ENCODE measurements at regions not wholly inside any gene's neighbourhood (a gene's known extent, or its start where the extent isn't known, plus 50 kb on each side); places are given as distances from the start of the nearest gene placed in this dataset.
A peak's percentile ranks its signal among the peaks of the same experiment; 100 is the strongest.

- intact Hi-C loops (cut with micrococcal nuclease), result loop anchor here (10.0 kb wide), 1 partner anchor 101 kb away; the partner anchor contains the start of gene TGFBR2
- no peak overlapping the region for H3K4me3 Mint-ChIP-seq
- no peak for TF ChIP-seq CTCF (IDR thresholded peaks at IDR 0.05)
Measured at GRCh38 chr3:30503446-30503845, 103.0 kb upstream of the TGFBR2 start.

DNA sequence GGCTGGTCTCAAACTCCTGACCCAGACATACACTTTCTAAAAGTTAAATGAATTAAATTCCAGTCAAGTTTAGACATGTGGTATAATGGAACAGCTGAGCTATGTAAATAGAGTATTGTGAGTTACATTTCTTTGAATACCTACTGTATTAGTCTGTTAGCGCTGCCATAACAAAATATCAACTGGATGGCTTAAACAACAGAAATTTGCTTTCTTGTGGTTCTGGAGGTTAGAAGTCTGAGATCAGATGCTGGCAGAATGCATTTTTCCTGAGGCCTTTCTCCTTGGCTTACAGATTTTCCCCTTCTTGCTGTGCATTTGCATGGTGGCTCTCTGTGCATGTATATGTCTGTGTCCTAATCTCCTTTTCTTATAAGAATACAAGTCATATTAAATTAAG lies 101.5 kb upstream of the TGFBR2 start:
- Mint-ChIP-seq H3K36me3 (ENCODE audit: low read depth) (no peaks in the 10 kb centered on the region), H3K9me3 (no peaks in the 10 kb centered on the region), H3K4me3 (no peak overlapping the region), H3K4me1 (ENCODE audit: low read depth) (peaks cover 30% of the 10 kb centered on the region), H3K27ac (no peak overlapping the region), H3K27me3 (no peaks in the 10 kb centered on the region)
- TF ChIP-seq CTCF (IDR thresholded peaks at IDR 0.05), result no peak
- ChIA-PET CTCF (interaction anchor here (0.8 kb wide), 1 partner anchor 11 kb away, joined by 3 read pairs; no protein-coding TSS in a partner anchor), POLR2A (interaction anchor here (1.1 kb wide), 1 partner anchor 16 kb away, joined by 4 read pairs; no protein-coding TSS in a partner anchor)
- no peak for DNase-seq
- no peak for ATAC-seq
- intact Hi-C loops (cut with micrococcal nuclease), result loop anchor here (10.0 kb wide), 1 partner anchor 100 kb away; the partner anchor contains the start of gene TGFBR2

More at GRCh38 chr3:30503446-30503845, 103.0 kb upstream of the TGFBR2 start:
- Mint-ChIP-seq H3K27me3 (no peaks in the 10 kb centered on the region), H3K4me1 (ENCODE audit: low read depth) (peaks cover 34% of the 10 kb centered on the region), H3K9me3 (no peaks in the 10 kb centered on the region), H3K36me3 (ENCODE audit: low read depth) (no peaks in the 10 kb centered on the region), H3K27ac (peak overlapping the region; percentile 16)
- ATAC-seq, result no peak
- POLR2A ChIA-PET, result interaction anchor here (0.7 kb wide), 1 partner anchor 305 kb away, joined by 3 read pairs; no protein-coding TSS in a partner anchor
- DNase-seq, result no peak
- CTCF ChIA-PET, result interaction anchor here (1.1 to 1.9 kb wide), 2 partner anchors 8 to 190 kb away, joined by 3 to 4 read pairs; no protein-coding TSS in a partner anchor

DNA sequence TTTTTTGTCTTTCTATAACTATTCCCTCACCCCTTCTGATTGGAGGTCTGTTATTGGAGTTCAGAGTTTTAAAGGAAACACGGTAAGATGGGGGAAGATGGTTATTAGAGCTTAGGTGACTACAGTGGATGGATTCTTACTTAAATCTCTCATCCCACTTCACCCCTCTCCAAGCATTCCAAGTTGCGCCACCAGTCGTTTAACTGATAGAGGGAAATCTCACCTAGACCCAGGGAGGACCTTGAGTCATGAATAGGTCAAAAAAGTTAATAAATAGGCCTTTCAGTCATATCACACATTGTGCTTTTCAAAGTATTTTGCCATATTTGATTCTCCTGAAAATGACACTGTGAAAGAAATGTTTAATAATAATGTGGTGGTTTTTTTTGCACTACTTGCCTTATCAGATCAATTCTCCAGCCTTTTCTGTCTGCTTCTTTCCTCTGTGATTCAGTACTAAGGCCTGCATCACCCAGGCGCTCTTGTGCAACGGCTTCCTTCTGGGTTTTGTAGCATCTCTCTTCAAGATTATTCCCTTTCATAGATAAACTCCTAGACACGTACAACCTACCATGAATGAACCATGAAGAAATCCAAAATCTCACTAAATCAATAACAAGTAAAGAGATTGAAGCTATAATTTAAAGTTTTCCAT lies 100.4 kb upstream of the TGFBR2 start:
- Mint-ChIP-seq H3K9me3 (no peaks in the 10 kb centered on the region), H3K36me3 (ENCODE audit: low read depth) (no peaks in the 10 kb centered on the region), H3K27me3 (no peaks in the 10 kb centered on the region), H3K4me1 (ENCODE audit: low read depth) (peaks cover 27% of the 10 kb centered on the region), H3K4me3 (no peak overlapping the region), H3K27ac (no peak overlapping the region)
- ChIA-PET POLR2A (no interaction called here), CTCF (no interaction called here)
- intact Hi-C loops (cut with micrococcal nuclease), result loop anchor here (10.0 kb wide), 1 partner anchor 99 kb away; the partner anchor contains the start of gene TGFBR2
- TF ChIP-seq CTCF (IDR thresholded peaks at IDR 0.05), result no peak
- DNase-seq (no peak), ATAC-seq (no peak)

DNA sequence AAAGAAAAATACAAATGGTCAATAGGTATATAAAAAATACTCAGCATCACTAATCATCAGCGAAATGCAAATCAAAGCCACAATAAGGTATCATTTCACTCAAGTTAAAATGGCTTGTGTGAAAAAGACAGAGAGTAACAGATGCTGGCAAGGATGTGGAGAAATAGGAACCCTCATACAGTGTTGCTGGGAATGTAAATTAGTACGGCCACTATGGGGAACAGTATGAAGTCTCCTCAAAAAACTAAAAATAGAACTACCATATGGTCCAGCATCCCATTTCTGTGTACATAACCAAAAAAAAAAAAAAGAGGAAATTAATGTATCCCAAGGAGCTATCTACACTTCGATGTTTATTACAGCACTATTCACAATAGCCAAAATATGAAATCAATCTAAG lies 98.1 kb upstream of the TGFBR2 start:
- Mint-ChIP-seq H3K36me3 (ENCODE audit: low read depth) (no peaks in the 10 kb centered on the region), H3K4me3 (no peak overlapping the region), H3K4me1 (ENCODE audit: low read depth) (peaks cover 16% of the 10 kb centered on the region), H3K9me3 (no peaks in the 10 kb centered on the region), H3K27me3 (no peaks in the 10 kb centered on the region), H3K27ac (no peak overlapping the region)
- DNase-seq (no peak), ATAC-seq (no peak)
- ChIA-PET POLR2A (no interaction called here), CTCF (interaction anchor here (0.8 kb wide), 1 partner anchor 466 kb away, joined by 3 read pairs; no protein-coding TSS in a partner anchor)
- no peak for TF ChIP-seq CTCF (IDR thresholded peaks at IDR 0.05)
- intact Hi-C loops (cut with micrococcal nuclease), result loop anchor here (10.0 kb wide), 1 partner anchor 96 kb away; the partner anchor contains the start of gene TGFBR2

DNA sequence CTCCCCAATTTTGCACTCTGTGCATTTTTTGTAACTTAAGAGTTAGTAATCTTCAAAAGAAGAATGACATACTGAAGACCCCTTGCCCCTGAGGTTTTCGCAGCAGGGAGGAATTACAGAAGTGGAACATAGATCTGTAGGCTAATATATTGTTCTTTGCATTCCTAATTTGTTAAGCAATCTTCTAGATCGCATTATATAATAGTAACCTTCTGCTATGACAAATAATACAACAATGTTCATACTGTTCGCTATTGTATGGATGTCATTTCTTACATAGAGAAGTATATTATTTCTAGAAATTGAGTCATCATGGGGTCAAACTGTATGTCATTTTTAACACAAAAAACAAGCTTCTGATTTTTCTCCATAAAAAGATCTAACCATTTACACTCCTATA lies 95.8 kb upstream of the TGFBR2 start:
- no peak for TF ChIP-seq CTCF (IDR thresholded peaks at IDR 0.05)
- DNase-seq (no peak), ATAC-seq (no peak)
- ChIA-PET POLR2A (interaction anchor here (0.7 kb wide), 1 partner anchor 645 kb away, joined by 3 read pairs; no protein-coding TSS in a partner anchor), CTCF (no interaction called here)
- no peaks in the 10 kb centered on the region for H3K9me3 Mint-ChIP-seq
- no peaks in the 10 kb centered on the region for H3K27me3 Mint-ChIP-seq
- no peak overlapping the region for H3K4me3 Mint-ChIP-seq
- peaks cover 12% of the 10 kb centered on the region for H3K4me1 Mint-ChIP-seq (ENCODE audit: low read depth)
- no peak overlapping the region for H3K27ac Mint-ChIP-seq
- H3K36me3 Mint-ChIP-seq (ENCODE audit: low read depth), result no peaks in the 10 kb centered on the region
- intact Hi-C loops (cut with micrococcal nuclease), result no loop called here

Data from activated CD8-positive, alpha-beta T cell treated with anti-CD3 and anti-CD28 coated beads for 36 hours (primary cell).